HG02852 (cell line): ENCODE measurements at regions not wholly inside any gene's neighbourhood (a gene's known extent, or its start where the extent isn't known, plus 50 kb on each side); places are given as distances from the start of the nearest gene placed in this dataset.
"Not testable (repeated sequence)": the region's sequence is repeated elsewhere in the genome, so short reads cannot be mapped to it uniquely, and the experiment has no call there.

Source experiments
- ATAC-seq: cut with Tn5 transposase; IDR thresholded peaks from one replicate; pipeline ENCODE4 v1.9.1; 2021; ENCODE audit warnings: mild to moderate bottlenecking, moderate library complexity; ENCODE audit not compliant: unreplicated experiment

DNA sequence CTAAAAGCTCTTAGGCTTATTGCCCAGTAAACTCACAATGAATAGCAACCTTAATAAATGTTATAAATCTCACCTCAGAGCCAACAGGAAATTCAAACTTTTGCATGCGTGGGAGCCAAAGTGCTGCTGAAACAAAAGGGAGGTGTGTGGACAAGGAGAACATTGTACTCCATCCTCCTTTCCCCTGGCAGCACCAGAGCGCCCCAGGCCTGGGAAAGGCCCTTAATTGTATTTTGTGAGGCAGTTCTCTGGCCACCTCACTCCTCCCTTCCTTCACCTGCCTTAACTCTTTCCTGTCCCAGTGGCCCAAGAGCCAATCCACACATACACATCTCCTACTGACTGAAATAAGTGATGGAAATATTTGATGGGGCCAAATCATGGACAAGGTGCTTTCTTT, 648.5 kb downstream of the LMO4 start:
- no peak for ATAC-seq

DNA sequence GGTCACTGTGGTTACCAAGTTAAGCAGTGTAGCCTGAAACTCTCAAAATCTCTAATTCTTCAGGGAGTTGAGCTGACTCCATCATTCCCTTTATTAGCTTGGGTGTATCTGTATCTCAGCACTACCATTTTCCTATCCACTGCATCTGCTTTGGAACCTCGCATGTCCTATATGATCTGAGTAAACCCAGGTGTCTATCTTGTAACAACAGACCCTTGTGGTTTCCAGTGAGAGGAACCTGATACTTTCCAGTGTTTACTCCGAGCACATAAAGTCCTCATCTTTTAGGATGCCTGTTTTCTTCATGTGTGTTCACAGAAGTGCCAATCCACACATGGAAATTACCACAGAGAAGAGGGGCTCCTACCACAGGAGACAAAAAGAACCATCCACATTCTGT, 650.4 kb downstream of the LMO4 start:
- ATAC-seq, result no peak

DNA sequence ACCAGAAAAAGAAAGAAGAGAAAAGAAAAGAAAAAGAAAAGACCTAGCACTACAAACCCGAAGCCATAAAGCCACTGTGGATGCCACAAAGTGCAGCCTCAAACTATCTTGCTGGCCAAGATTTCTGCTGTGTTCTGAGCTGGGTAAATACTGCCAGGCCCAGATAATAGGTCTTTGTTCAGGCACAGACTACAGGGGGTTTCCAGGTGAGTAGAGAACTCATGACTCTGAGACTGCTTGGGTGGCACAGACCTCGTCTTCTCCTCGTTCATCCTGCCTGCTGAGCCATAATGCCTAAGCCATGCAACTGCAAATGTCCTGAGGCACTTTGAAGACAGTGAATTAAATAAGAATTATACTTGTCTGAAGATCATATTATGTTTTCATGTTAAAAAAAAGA, 651.8 kb downstream of the LMO4 start:
- no peak for ATAC-seq

DNA sequence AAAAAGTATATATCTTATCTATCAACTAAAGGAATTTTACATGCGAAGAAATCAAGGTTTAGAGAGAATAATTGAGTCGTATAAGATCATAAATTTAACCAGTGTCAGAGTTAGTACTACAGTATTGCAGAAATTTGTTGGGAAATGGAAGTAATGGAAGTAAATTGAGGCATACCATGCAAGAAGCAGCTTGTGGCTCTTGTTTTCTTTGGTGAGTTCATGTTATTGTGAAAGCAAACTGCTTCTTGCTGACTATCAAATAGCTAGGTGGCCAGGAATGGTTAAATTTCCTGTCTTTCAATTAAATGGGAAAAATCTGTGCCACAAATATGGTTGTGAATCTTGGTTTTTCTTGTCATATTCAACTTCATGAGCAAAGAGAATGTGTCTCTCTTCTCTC, 652.7 kb downstream of the LMO4 start:
- no peak for ATAC-seq

DNA sequence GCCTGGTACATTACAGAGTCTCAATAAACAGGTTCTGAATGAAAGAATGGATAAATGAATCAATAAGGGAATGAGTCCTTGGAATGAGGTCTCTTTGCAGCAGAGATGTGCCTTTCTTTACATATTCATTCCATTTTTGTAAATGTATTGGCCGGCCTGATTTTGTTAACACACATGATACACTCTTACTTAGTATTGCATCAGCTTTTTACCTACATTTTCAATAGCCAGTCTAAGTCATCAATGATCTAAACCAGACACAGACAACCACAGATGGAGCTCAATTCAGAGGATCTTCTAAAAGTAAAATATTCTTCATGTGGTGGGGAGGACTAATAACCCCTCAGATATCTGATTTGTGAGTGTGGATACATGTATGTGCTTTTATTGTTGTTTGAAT, 653.1 kb downstream of the LMO4 start:
- no peak for ATAC-seq

DNA sequence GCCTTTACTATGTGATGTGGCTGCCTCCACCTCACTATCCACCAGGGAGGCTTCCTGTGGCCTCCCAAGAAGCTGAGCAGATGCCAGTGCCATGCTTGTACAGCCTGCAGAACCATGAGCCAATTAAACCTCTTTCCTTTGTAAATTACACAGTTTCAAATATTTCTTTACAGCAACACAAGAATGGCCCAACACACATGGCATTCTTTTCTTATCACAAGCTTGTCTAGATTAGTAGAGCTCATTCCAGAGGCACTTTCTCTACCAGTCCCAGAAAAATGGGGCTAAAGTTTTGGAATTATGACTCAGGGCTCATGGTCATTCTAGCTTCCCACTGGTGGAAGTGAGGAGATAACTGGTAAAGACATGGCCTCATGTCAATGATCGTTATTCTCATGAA, 655.2 kb downstream of the LMO4 start:
- no peak for ATAC-seq

DNA sequence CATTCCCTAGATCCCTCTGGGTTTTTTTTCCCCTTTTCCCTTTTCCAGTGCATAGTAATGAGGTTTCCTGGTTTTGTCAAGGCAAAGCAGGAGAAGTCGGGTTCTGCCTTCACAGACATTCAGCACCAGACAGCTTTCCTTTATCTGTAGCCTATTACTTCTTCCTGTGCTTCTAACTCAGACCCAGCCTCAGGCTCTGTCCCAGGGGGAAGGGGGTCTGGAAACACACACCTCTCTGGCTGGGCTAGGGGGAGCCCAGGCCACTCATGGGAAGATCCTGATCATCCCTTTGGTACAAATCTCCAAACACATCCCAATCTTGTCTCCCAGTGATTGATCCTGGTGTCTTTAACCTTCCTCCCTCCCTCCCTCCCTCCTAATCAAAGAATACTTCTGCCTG, 656.4 kb downstream of the LMO4 start:
- ATAC-seq, result no peak

DNA sequence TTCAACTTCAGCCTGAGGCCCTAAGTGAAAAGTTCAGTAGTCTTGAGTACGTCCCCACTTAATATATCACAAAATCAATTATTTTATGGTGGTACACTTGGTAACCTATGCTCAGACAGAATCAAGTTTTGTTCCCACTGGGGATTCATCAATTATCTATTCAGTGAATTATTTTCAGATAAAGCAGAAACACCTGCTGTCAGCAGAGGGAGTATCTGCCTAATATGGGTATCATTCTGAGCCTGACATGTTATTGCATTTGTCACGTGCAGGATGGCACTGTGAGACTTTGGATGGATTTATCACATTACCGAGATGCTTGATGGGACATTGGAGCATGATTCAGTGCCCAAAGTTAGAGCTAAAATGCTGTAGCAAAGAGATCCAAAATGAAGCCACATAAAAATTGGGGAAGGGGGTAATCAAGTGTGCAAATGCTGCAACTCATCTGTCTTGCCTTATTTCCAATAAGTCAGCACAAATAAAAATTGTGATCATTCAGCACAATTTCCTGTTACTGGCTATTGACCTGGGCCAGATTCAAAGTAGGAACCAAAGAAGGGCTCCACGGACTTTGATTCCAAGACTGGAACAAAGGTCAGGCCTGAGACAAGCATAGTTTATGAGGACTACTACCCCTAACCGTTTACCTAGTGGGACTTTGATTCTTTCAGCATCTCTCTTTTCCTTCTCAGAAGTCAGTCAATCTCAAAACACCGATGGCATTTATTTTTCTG, 657.6 kb downstream of the LMO4 start:
- ATAC-seq, result no peak

DNA sequence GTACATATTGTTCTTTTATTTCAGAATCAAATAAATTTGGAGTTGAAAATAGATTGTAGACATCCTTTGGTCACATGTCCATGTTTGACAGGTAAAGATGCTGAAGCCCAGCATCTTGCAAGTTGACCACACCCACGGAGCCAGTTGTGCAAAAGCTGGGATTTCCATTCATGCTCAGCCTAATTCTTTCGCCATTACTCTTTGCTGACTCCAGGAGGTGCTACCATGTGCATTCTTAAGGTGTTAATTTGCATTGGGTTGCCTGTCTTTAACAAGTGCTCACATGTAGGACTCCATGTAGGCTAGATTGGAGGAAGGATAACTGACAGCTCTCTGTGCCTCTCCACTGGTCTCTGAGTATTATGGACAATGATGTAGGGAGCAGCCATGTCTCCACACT, 660.7 kb downstream of the LMO4 start:
- ATAC-seq, result no peak

DNA sequence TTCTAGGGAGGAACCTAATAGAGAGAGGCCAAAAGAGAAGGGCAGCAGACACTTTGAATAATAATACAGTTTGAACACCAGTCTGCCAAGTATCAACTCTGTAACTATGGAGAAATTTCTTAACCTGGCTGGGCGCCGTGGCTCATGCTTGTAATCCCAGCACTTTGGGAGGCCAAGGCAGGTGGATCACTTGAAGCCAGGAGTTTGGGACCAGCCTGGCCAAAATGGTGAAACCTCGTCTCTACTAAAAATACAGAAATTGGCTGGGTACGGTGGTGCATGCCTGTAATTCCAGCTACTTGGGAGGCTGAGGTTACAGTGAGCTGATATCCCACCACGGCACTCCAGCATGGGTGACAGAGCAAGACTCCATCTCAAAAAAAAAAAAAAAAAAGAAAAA, 663.9 kb downstream of the LMO4 start:
- not testable (repeated sequence) for ATAC-seq

DNA sequence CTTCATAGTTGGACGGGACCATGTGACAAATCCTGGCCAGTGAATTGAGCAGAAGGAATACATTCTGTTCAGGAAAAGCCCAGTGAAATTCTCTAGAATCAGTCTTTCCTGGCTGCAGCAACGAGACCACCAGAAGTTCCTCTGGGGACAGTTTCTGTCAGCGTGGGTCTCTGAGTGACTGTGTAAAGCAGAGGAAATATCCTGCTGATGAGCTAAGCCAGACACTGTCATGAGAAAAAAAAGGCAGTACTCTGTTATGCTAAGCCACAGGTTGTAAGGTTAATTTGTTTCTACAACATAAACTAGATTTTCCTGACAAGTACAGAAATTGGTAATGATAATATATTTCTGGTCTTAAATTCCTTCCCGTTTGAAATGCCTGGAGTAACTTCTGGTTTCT, 664.4 kb downstream of the LMO4 start:
- ATAC-seq, result no peak

DNA sequence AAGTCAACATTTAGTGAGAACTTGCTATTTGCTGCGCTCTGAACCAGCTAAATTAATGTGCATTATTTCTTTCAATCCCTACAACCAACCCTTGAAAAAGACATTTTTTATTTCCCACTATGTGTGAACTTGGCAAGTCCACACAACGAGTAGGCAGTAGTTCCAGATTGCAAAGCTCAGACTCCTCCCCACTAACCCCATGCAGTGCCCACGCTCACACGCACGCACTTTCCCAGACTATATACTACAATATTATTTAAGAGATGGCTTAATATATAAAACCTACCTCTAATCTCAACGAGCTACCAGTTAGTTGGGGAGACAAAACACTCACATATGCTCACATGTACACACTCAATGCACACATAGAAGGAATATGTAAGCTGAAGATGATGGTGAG, 671.2 kb downstream of the LMO4 start:
- ATAC-seq, result no peak

DNA sequence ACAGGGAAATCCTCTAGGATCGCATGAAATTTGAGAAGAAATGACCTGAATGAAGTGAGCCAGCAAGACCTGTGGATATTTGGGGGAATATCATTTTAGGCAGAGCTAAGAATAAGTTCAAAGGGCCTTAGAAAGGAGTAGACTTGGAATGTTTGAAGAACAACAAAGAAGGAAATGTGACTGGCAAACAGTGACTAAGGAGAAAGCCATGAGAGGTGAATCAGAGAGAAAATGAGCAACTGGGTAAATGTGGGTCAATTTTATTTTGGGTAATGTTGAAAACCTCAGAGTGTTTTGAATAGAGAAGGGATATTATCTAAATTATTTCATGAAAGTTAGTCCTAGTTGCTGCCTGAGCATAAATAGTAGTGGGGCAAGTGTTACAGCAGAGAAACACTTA, 672.8 kb downstream of the LMO4 start:
- no peak for ATAC-seq

DNA sequence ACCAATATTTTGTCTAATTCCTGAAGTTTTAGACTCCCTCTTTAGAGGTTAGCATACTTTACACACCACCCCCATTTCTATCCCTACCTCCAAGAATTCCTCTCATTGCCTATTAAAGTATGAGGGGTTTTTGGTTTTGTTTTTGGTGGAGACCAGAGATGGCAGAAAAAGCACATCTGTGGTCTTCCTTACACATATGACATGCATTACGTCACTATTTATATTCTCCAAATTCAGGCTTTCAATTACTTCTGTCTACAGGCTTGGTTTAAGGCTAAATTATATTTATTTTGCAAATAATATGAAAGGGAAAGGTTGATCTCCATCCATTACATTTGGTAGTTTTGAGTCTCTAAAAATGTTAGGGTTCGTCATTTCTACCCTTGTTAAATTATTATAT, 674.6 kb downstream of the LMO4 start:
- no peak for ATAC-seq

DNA sequence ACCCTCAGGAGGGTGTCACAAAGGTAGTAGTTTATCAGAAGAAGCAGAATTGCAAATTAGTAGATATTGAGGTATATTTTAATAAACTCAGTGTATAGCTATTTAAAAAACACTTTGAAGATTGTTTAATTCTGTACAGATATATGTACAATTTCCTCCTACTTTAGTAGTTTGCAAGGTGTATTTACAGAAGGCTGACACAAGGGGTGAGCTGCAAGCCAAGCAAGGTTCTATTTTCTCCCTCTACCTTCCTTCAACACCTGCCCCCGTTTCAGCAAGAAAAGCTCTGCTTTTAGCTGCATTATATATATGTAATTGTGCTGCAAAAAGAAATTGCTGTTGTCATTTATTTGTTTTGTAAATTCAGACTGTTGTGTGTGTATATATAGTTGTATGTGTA, 674.2 kb upstream of the PKN2 start:
- ATAC-seq, result no peak

DNA sequence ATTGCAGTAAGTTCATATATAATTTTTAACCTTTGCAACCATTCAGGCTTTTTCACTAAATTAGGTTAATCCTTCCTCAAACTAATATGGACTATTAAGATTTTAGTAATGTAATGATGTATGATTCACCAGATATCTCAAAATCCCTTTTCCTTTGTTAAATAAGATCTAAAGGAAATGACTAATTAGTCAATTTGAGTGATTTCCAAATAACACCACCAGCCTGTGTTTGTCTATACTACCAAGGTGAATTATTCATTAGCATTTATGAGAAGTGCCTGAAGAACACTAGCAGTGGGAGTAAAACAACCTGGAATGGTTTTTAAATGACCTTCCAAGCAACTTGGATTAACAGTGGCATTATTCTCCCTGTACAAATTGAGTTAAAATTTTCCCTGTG, 670.6 kb upstream of the PKN2 start:
- ATAC-seq, result no peak

DNA sequence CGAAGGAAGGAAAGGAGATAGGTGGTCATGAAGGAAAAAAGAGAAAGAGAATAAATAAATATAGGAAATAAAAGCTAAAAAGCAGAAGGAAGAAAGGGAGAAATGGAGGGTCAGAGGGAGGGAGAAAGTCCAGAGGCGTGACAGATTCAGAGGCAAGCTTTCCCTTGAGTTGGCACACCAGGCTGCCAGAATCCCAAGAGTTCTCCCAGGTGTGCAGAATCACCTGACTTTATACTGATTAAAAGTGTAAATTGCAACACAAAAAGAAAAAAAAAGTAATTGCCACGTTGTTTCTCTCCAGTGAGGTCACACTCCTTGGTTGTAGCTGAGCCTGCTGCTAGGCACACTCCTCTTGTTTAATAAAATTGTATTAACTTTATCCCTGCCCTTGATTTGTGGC, 669.9 kb upstream of the PKN2 start:
- no peak for ATAC-seq

DNA sequence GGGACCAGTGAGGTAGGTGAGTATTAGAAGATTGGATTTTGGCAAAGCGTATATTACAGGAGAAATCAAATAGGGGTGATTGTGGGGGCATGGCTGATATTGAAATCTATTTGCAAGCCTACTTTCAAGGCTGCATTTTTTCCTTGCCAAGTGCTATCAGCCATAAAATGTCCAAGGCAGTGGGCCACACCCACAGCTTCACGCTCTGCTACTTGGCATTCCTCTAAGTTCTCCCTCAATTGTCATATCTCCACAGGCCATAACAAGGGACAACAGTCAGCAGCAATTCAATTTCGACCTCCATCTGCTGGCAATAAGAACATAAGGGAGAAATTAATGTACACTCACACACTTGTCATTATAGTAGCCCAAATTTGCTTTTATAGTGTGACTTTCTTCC, 667.1 kb upstream of the PKN2 start:
- ATAC-seq, result no peak

DNA sequence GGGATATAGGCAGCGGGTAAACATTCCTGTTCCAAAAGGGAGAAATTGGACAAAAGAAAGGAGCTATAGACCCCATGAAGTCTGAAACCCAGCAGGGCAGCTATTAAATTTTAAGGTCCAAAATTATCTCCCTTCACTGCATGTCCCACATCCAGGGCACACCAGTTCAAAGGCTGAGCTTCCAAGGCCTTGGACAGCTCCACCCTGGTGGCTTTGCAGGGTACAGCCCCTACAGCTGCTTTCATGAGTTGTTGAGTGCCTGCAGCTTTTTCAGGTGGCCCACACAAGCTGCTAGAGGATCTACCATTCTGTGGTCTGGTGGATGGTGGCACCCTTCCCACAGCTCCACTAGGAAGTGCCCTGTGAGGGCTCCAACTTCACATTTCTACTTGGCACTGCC, 662.5 kb upstream of the PKN2 start:
- no peak for ATAC-seq

DNA sequence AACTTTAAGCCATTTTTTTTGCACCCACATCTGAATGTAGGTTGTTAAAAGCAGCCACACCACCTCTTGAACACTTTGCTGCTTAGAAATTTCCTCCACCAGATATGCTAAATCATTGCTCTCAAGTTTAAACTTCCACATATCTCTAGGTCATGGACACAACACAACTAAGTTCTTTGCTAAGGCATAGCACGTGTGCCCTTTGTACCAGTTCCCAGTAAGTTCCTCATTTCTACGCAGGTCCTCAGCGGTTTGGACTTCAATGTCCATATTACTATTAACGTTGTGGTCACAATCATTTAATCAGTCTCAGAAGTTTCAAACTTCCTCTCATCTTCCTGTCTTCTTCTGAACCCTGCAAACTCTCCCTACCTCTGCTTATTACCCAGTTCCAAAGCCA, 661.6 kb upstream of the PKN2 start:
- no peak for ATAC-seq

DNA sequence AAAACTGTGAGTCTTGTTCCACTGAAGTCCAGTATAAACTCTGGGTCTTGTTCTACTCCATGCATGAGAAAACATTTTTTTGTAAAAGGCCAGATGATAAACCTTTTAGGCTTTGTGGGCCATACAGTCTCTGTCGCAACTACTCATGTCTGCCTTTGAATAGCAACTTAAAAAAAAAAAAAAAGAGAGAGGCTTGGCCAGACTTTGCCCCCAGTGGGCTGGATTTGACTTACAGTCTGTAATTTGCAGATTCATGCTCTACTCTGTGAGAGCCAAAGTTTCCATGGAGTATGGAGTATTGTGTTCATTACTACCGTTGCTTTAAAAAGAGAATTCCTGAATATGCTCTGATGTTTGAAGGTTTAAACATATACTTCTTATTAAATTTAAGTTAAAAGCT, 654.9 kb upstream of the PKN2 start:
- no peak for ATAC-seq

DNA sequence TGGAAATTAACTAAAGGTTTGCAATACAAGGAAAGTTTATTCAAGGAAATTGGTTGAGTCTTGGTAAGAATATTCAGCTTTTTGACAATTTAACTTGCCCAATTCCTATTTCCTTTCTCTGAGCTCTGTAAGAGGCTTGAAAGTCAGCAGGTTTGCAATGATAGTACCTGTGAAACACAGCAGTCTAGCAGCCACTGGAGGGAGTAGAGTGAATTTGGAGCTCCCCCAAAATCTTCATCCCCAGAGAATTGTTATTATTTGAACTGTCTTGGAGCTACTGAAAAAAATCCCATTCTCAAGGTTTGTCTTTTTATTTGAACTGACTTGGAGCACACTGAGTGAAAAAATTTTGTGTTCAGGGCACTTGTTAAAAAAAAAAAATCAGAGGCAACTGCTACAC, 654.2 kb upstream of the PKN2 start:
- ATAC-seq, result no peak

DNA sequence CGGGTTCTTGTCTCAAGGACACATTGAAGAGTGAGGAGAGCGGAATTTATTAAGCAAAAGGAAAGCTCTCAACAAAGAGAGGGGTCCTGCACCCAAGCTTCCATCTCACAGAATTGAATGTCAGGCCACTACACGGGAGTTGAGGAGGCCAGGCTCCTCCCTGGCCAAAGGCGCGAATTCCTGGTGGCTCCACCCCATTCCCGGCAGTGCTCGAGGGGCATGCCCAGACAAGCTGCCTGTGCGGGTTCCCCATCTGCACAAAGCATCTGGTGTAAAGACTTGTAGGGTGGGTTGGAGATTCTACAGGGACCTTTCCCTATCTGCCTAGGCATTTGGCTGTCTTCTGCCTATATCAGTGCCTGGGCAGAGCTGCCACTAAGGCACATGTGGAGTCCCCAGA, 648.5 kb upstream of the PKN2 start:
- ATAC-seq, result no peak
